ENCODE measurements at regions not wholly inside any gene's neighbourhood (a gene's known extent, or its start where the extent isn't known, plus 50 kb on each side); places are given as distances from the start of the nearest gene placed in this dataset.

GRCh38 chr2:53549497-53549896 lies 218.1 kb upstream of the CHAC2 start:
- TF ChIP-seq, protein P1, sequence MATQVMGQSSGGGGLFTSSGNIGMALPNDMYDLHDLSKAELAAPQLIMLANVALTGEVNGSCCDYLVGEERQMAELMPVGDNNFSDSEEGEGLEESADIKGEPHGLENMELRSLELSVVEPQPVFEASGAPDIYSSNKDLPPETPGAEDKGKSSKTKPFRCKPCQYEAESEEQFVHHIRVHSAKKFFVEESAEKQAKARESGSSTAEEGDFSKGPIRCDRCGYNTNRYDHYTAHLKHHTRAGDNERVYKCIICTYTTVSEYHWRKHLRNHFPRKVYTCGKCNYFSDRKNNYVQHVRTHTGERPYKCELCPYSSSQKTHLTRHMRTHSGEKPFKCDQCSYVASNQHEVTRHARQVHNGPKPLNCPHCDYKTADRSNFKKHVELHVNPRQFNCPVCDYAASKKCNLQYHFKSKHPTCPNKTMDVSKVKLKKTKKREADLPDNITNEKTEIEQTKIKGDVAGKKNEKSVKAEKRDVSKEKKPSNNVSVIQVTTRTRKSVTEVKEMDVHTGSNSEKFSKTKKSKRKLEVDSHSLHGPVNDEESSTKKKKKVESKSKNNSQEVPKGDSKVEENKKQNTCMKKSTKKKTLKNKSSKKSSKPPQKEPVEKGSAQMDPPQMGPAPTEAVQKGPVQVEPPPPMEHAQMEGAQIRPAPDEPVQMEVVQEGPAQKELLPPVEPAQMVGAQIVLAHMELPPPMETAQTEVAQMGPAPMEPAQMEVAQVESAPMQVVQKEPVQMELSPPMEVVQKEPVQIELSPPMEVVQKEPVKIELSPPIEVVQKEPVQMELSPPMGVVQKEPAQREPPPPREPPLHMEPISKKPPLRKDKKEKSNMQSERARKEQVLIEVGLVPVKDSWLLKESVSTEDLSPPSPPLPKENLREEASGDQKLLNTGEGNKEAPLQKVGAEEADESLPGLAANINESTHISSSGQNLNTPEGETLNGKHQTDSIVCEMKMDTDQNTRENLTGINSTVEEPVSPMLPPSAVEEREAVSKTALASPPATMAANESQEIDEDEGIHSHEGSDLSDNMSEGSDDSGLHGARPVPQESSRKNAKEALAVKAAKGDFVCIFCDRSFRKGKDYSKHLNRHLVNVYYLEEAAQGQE (IDR thresholded peaks at IDR 0.05; ENCODE audit: insufficient read depth in 1 of 2, low read depth in 2 of 2, low read length in 2 of 2), result no peak
- no peak for TF ChIP-seq POLR2AphosphoS5 (IDR thresholded peaks at IDR 0.05; ENCODE audit: low read depth, low read length)
- no peak for TF ChIP-seq SIN3A (IDR thresholded peaks at IDR 0.05; ENCODE audit: borderline replicate concordance, insufficient read depth, low read length)
- TF ChIP-seq TAF1 (IDR thresholded peaks at IDR 0.05; ENCODE audit: borderline replicate concordance, insufficient read depth, low read length), result no peak
- no peak for TF ChIP-seq FOXP2 (optimal IDR thresholded peaks at IDR 0.05; ENCODE audit: borderline replicate concordance, extremely low read depth, extremely low read length, insufficient read depth)

All from PFSK-1 (cell line).